ENCODE measurements at regions not wholly inside any gene's neighbourhood (a gene's known extent, or its start where the extent isn't known, plus 50 kb on each side); places are given as distances from the start of the nearest gene placed in this dataset.

DNA sequence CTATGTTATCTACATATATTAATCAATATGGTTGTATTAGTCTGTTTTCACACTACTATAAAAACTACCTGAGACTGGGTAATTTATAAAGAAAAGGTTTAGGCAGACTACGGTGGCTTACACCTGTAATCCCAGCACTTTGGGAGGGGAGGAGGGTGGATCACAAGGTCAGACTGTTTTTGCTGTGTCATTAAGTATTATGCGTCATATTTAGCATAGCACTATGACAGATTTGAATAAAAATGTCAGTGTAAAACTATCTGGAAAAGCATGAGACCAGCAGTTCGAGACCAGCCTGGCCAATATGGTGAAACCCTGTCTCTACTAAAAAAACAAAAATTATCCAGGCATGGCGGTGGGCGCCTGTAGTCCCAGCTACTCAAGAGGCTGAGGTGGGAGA lies 209.7 kb upstream of the ARHGAP24 start:
- no peaks in the 10 kb centered on the region for H3K27me3 ChIP-seq
- no peaks in the 10 kb centered on the region for H3K36me3 ChIP-seq
- no peak for DNase-seq
- H3K9me3 ChIP-seq, result no peaks in the 10 kb centered on the region
- no peak overlapping the region for H3K4me3 ChIP-seq

DNA sequence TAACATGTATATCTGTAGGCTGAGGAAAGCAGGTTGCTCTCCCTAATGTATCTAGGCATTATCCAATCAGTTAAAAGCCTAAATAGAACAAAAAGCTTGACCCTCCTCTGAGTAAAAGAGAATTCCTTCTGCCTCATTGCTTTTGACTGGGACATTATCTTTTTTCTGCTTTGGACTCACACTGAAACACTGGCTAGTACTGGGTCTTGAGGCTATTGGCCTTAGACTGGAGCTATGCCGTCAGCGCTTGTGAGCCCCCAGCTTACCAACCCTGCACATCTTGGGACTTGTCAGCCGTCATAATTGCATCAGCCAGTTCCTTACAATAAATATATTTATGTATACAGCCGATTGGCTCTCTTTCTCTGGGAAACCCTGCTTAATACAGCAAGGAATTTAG lies 206.8 kb upstream of the ARHGAP24 start:
- no peaks in the 10 kb centered on the region for H3K9me3 ChIP-seq
- H3K36me3 ChIP-seq, result no peaks in the 10 kb centered on the region
- H3K4me3 ChIP-seq, result no peak overlapping the region
- DNase-seq, result no peak
- no peaks in the 10 kb centered on the region for H3K27me3 ChIP-seq

DNA sequence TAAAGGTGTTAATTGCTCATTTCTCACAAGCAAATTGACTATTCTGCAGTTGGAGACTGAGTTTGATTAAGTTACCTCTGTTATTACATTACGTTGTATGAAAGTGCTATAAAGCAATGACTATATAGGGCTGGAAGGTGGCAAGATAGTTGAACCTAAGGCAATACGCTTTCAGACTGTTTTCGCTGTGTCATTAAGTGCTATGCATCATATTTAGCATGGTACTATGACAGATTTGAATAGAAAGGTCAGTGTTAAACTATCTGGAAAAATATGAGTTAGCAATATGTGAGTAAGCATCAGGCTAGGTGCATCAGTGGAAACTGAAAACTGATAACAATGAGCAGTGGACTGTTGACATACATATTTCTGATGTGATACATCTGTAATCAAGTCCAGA lies 206.0 kb upstream of the ARHGAP24 start:
- Histone ChIP-seq H3K4me3 (no peak overlapping the region), H3K36me3 (no peaks in the 10 kb centered on the region), H3K27me3 (no peaks in the 10 kb centered on the region), H3K9me3 (no peaks in the 10 kb centered on the region)
- DNase-seq, result no peak

DNA sequence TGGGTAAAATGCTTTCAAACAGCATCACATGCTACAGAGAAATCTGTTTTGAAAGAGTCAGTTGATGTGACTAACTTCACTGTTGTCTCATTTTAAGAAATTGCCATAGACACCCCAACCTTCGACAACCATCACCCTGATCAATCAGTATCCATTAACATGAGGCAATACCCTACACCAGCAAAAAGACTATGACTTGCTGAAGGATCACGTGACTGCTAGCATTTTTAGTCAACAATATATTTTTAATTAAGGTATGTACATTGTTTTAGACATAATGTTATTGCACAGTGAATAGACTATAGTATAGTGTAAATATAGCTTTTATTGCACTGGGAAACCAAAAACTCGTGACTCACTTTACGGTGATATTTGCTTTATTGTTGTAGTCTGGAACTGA lies 200.0 kb upstream of the ARHGAP24 start:
- H3K27me3 ChIP-seq, result no peaks in the 10 kb centered on the region
- DNase-seq, result no peak
- peaks cover 3% of the 10 kb centered on the region; the same call in 1 of the 2 replicates for H3K9me3 ChIP-seq
- H3K36me3 ChIP-seq, result no peaks in the 10 kb centered on the region
- H3K4me3 ChIP-seq, result no peak overlapping the region

DNA sequence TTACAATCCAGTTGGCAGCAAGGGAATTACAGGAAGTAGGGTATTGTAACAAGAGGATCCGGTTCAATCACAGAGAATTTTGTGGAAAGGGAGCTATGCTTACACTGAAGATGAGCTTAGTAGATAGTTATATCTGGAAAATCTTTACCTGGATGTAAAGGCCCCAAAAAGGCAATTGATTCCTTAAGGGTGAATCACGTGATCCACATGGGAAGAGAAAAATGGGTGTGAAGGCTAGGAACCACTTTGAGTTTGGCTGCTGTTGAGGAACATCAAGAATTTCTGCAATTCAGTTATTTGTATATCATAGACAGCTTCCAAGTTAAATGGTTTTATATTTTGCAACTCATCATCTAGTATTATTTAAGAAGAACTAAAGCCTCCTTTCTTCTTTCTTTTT lies 194.0 kb upstream of the ARHGAP24 start:
- no peak overlapping the region for H3K4me3 ChIP-seq
- DNase-seq, result no peak
- H3K27me3 ChIP-seq, result no peaks in the 10 kb centered on the region
- H3K36me3 ChIP-seq, result no peaks in the 10 kb centered on the region
- H3K9me3 ChIP-seq, result no peaks in the 10 kb centered on the region

DNA sequence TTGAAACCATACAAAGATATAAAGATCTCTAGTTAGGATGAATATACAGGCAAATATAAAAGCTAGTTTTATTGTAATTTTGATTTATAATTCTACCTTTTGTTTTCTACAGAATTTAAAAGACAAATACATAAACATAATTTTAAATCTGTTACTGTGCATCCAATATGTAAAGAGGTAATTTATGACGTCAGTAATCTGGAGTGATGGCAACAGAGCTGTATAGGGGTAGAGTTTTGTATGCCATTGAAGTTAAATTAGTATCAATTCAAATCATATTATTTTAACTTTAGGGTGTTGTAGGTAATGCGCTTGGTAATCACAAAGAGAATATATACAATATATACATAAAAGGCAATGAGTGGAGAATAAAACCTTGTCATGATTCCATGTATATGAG lies 183.7 kb upstream of the ARHGAP24 start:
- Histone ChIP-seq H3K4me3 (no peak overlapping the region), H3K9me3 (no peaks in the 10 kb centered on the region), H3K27me3 (no peaks in the 10 kb centered on the region), H3K36me3 (no peaks in the 10 kb centered on the region)
- no peak for DNase-seq

DNA sequence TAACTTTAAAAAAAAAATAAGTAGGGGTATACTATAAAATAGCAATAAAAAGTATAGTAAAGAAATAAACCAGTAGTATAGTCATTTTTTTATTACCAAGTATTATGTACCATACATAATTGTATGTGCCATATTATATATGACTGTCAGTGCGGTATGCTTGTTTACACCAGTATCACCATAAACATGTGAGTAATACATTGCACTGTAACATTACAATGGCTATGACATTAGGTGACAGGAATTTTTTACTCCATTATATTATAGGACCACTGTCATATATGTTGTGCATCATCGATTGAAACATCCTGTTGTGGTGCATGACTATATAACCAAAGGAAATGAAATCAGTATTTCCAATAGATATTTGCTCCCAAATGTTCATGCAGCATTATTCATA lies 176.9 kb upstream of the ARHGAP24 start:
- no peaks in the 10 kb centered on the region for H3K27me3 ChIP-seq
- H3K36me3 ChIP-seq, result no peaks in the 10 kb centered on the region

DNA sequence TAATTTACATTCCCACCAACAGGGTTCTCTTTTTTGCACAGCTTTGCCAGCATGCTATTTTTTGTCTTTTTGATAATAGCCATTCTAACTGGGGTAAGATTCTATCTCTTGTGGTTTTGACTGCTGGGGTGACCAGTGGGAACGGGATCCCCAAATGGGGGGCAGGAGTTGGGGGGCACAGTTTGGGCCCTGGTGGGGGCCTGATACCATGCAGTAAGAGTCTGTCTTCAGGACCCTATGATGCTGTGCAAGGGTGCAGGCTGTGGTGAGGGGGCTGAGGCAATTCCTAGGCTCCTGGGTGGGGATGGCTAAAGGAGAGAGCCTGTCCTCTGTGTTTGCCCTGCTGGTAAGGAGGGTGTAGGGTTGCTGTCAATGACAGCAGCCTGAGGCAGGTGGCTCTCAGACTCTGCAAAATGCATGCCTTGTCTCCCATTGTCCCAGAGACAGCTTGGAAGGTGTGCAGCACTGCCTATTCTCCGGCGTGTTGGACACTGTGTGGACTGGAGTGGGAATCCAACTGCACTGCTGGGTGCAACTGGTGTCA lies 172.7 kb upstream of the ARHGAP24 start:
- H3K4me3 ChIP-seq, result no peak overlapping the region
- DNase-seq, result no peak
- no peaks in the 10 kb centered on the region for H3K27me3 ChIP-seq
- no peaks in the 10 kb centered on the region for H3K9me3 ChIP-seq
- no peaks in the 10 kb centered on the region for H3K36me3 ChIP-seq

More for the DNA sequence above, 176.9 kb upstream of the ARHGAP24 start:
- Histone ChIP-seq H3K9me3 (no peaks in the 10 kb centered on the region), H3K4me3 (no peak overlapping the region)
- no peak for DNase-seq

DNA sequence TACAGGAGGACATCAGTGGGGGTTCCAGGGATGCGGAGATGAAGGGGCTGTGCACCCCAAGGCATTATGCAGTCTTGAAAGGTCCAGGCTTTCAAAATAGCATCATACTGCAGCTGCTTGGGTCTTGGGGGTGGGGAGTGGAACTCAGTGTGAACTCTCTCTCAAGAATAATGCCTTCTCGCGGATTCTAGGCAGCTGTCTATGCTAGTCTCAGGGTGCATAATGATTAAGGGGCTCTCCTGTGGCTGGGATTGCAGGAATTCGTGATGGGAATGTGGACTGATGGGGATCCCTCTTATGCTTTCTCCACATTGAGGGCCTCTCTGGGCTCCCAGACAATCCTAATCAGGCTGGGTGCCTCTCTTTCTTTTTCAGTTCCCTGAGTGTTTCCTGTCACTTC lies 172.2 kb upstream of the ARHGAP24 start:
- no peak for DNase-seq
- Histone ChIP-seq H3K36me3 (no peaks in the 10 kb centered on the region), H3K27me3 (no peaks in the 10 kb centered on the region), H3K4me3 (no peak overlapping the region), H3K9me3 (no peaks in the 10 kb centered on the region)

DNA sequence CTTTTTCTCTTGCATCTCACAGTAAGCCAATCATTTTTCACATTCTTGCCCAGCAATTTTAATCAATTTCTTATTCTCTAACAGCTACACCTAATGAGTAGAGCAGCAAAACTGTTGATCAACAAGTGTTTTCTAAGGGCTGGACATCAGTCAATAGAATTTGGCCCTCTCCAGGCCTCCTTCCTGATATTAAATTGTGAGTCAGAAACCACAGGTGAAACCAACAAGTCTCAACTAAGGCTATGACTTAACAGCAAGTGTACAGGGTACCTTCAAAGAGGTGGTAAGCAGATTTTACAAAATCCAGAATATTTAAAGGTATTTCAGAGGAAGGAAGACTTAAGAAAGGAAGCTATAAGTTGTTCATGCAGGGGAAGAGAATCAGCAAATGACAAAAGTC lies 156.5 kb upstream of the ARHGAP24 start:
- H3K36me3 ChIP-seq, result no peaks in the 10 kb centered on the region
- DNase-seq, result no peak
- H3K9me3 ChIP-seq, result no peaks in the 10 kb centered on the region
- H3K27me3 ChIP-seq, result no peaks in the 10 kb centered on the region
- H3K4me3 ChIP-seq, result no peak overlapping the region

DNA sequence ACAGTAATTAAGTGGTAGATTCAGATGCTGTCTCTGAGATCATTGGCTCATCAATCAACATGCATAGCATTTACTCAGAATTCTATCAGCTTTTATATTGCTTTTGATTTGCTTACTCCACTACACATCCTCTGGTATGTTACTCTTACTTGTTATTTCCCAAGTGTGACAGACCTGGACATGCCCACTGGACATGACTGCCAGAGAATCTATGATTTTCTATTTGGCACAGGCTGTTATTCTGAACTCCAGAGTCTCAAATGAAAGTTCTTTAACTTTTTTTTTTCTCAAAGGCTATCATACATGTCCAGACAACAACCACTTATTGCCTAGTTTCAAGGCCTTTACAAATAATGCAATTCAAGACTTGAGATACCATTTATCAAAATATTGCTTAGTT lies 116.1 kb upstream of the ARHGAP24 start:
- DNase-seq, result no peak
- Histone ChIP-seq H3K4me3 (no peak overlapping the region), H3K27me3 (no peaks in the 10 kb centered on the region), H3K9me3 (no peaks in the 10 kb centered on the region), H3K36me3 (no peaks in the 10 kb centered on the region)

DNA sequence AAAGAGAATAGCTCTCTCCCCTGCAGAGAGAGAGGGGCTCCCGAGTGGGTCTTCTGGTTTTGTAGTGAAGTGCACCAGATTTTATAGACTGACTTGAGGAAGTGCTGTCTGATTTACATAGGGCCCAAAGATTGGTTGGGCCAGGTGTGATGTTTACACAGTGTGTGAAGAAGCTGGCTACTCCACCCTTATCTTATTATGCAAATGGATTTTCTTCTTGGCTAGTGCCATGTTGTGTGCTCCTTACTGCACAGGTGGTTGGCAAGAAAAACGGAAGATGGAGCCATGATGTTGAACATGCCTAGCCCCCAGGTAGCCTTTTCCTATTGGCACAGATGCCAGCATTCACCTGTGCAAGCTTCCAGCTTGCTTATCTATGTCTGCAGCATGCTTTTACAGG lies 112.4 kb upstream of the ARHGAP24 start:
- Histone ChIP-seq H3K27me3 (no peaks in the 10 kb centered on the region), H3K4me3 (no peak overlapping the region), H3K9me3 (no peaks in the 10 kb centered on the region), H3K36me3 (no peaks in the 10 kb centered on the region)
- DNase-seq, result no peak

DNA sequence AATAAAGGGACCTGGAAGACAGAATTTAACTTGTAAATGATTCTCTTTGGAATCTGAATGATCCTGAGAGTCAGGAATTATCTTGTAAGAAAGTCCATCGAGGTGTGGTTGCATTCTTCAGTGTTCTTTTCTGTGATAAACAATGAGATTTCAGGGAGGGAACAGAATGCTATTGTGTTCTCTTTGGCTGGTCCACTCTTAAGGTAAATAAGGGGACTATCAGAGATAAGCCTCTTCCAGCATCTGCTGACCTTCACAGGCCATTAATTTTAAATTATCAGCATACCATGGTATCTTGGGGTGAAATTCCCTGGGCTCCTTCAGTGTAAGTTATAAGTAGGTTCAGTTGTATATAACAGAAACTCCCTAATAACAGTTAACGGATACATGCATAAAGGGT lies 107.1 kb upstream of the ARHGAP24 start:
- no peaks in the 10 kb centered on the region for H3K9me3 ChIP-seq
- H3K4me3 ChIP-seq, result no peak overlapping the region
- H3K27me3 ChIP-seq, result no peaks in the 10 kb centered on the region
- H3K36me3 ChIP-seq, result no peaks in the 10 kb centered on the region
- no peak for DNase-seq

DNA sequence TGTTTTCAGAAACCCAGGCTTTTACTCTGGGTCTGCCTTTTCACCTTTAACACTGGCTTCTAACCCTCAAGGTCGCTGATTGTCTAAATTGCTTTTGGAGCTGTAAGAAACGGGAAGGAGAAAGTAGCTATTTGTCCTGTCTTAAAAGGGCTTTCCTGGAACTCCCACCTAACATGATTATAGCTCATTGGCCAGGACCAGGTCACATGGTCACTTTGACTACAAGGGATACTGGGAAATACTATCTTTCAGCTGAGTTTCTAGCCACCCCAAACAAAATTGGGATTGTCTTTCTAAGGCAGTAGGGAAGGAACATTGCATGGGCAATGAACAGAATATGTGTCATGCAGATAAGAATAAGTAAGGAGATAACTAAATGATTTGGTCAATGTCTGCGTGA lies 106.7 kb upstream of the ARHGAP24 start:
- no peaks in the 10 kb centered on the region for H3K9me3 ChIP-seq
- no peak overlapping the region for H3K4me3 ChIP-seq
- no peaks in the 10 kb centered on the region for H3K27me3 ChIP-seq
- no peaks in the 10 kb centered on the region for H3K36me3 ChIP-seq
- DNase-seq, result no peak

DNA sequence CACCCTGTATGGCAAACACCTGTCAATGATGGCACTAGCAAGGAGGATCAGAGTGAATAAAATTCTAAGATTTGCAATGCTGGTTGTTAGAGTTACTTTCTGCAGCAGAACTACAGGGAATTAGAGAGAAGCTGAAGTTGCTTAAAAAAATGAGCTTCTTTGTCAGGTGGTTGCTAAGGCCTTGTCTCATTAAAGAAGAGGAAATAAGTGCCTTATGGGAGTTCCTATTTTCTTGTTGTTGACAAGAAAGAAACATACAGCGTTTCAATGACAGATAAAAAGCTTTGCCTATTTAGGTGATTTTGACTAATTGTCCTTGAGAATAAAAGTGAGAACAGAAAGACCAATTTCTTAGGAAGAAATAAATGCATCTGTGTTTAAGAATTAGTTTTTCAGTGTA lies 106.0 kb upstream of the ARHGAP24 start:
- Histone ChIP-seq H3K27me3 (no peaks in the 10 kb centered on the region), H3K9me3 (no peaks in the 10 kb centered on the region), H3K36me3 (no peaks in the 10 kb centered on the region), H3K4me3 (no peak overlapping the region)
- DNase-seq, result no peak

DNA sequence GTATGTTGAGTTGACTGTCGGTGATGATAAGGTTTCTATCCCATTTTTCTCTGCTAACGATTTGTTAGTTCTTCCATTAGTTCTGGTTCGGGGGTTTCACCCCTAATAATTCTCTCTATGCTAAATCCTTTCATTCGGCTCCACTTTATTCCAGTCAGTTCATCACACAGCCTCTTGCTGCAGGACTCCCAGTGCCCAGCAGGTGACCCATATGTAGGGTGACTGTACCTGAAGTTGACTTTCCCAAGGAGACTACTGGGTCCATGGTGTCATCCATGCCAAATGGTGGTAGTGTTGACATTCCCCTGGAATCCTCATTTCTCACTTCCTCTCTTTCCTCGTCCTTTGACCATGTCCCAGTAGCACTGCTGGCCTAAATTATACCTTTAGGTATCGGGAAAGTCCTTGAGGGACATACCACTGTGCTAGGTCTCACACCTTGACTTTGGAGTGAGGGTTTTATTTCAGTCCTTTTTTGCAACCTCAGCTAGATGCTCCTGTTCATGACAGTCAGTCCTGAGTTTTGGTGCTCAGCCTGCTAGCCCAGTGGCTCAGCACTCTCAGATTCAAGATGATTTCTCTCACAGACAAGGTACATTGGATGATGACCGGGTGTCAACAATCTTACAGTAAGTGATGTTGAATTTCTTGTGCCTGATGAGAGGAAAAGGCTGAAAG lies 105.1 kb upstream of the ARHGAP24 start:
- no peaks in the 10 kb centered on the region for H3K27me3 ChIP-seq
- DNase-seq, result no peak

DNA sequence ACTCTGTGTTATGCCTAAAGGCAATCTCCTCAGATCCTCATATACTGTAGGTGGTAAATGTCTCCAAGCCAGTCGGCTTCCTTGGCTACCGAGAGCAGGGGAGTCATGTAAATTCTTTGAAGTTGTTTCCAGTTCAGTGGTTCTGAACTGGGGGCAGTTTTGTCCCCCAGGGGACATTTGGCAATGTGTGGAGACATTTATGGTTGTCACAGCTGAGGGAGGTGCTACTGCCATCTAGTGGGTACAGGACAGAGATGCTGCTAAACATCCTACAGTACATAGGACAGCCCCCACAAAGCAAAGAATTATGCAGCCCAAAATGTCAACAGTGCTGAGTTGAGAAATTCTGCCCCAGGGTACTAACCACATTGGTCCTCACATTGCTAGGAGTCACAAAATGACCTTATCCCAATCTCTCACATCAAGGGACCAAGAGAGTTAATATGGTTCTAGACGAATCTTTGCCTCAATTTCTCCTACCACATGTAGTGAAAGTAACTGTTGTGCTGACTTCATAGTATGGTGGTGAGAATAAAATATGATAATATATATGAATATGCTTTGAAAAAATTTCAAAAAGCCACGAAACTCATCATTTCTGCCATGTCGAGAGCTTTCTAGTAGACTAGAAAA lies 104.4 kb upstream of the ARHGAP24 start:
- no peaks in the 10 kb centered on the region for H3K36me3 ChIP-seq
- DNase-seq, result peak; percentile 4

More for the DNA sequence above, 105.1 kb upstream of the ARHGAP24 start:
- H3K9me3 ChIP-seq, result no peaks in the 10 kb centered on the region
- no peak overlapping the region for H3K4me3 ChIP-seq
- no peaks in the 10 kb centered on the region for H3K36me3 ChIP-seq

DNA sequence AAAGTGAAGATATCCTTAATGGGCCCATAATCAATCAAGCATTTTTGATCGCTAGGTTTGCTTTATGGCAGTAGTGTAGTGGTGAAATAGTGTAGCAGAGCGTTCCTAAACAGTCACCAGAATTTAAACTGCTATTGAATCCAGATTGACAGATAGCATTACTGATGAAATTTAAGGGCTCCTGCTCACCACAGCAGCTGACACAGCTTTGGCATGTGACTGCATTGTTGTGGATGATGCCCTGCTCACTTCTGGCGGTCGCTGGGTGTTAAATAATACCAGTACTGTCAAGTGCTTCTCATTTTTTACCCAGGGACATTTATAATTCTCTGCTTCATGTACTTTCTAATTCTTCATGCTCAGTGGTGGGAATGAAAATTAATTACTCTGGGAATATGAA lies 102.0 kb upstream of the ARHGAP24 start:
- Histone ChIP-seq H3K27me3 (no peaks in the 10 kb centered on the region), H3K4me3 (no peak overlapping the region), H3K36me3 (no peaks in the 10 kb centered on the region), H3K9me3 (no peaks in the 10 kb centered on the region)
- no peak for DNase-seq

More for the DNA sequence above, 104.4 kb upstream of the ARHGAP24 start:
- Histone ChIP-seq H3K4me3 (no peak overlapping the region), H3K9me3 (no peaks in the 10 kb centered on the region), H3K27me3 (no peaks in the 10 kb centered on the region)

Data from MG63 (cell line).